ENCODE measurements at regions not wholly inside any gene's neighbourhood (a gene's known extent, or its start where the extent isn't known, plus 50 kb on each side); places are given as distances from the start of the nearest gene placed in this dataset.

GRCh38 chr21:35511696-35512162, 462.6 kb upstream of the RUNX1 start:
- Histone ChIP-seq H3K79me2 (ENCODE audit: control insufficient read depth, insufficient read depth, low read length) (no peaks in the 10 kb centered on the region), H3K27ac (ENCODE audit: insufficient read depth, low read depth, low read length) (no peak overlapping the region), H3K4me2 (ENCODE audit: insufficient read depth, low read length) (no peak overlapping the region), H3K9ac (replicated peaks; ENCODE audit: extremely low read depth, insufficient read depth, low read length) (no peak overlapping the region), H2AFZ (ENCODE audit: low read depth, low read length) (no peak overlapping the region), H3K4me1 (ENCODE audit: control insufficient read depth, extremely low read depth, insufficient read depth, low read length) (no peaks in the 10 kb centered on the region), H3K9me1 (replicated peaks; ENCODE audit: control insufficient read depth, extremely low read depth, insufficient read depth, low read length) (no peaks in the 10 kb centered on the region), H4K20me1 (replicated peaks; ENCODE audit: control insufficient read depth, extremely low read depth, insufficient read depth, low read length) (no peaks in the 10 kb centered on the region), H3K4me3 (replicated peaks in 1 of 3; ENCODE audit: insufficient read depth in 1 of 3, low read depth in 1 of 3, low read length in 3 of 3) (no peak overlapping the region), H3K36me3 (ENCODE audit: control insufficient read depth in 2 of 2, extremely low read depth in 1 of 2, insufficient read depth in 2 of 2, low read length in 2 of 2) (no peaks in the 10 kb centered on the region), H3K9me3 (replicated peaks; ENCODE audit: control insufficient read depth, insufficient read depth, low read length) (no peaks in the 10 kb centered on the region), H3K27me3 (ENCODE audit: control insufficient read depth in 2 of 2, insufficient read depth in 2 of 2, low read length in 2 of 2) (no peaks in the 10 kb centered on the region)
- dilution Hi-C loops (cut with MboI; ENCODE audit: extremely low pct_ligation_motif_present, low sequenced_read_pairs) (no loop called here), intact Hi-C loops (cut with micrococcal nuclease) (no loop called here)
- TF ChIP-seq POLR2AphosphoS5 (IDR thresholded peaks at IDR 0.05; ENCODE audit: insufficient read depth, low read depth, low read length): no peak
- no peak for TF ChIP-seq FOS (IDR thresholded peaks at IDR 0.05; ENCODE audit: borderline replicate concordance, insufficient read depth, low read length)
- TF ChIP-seq, protein P1, sequence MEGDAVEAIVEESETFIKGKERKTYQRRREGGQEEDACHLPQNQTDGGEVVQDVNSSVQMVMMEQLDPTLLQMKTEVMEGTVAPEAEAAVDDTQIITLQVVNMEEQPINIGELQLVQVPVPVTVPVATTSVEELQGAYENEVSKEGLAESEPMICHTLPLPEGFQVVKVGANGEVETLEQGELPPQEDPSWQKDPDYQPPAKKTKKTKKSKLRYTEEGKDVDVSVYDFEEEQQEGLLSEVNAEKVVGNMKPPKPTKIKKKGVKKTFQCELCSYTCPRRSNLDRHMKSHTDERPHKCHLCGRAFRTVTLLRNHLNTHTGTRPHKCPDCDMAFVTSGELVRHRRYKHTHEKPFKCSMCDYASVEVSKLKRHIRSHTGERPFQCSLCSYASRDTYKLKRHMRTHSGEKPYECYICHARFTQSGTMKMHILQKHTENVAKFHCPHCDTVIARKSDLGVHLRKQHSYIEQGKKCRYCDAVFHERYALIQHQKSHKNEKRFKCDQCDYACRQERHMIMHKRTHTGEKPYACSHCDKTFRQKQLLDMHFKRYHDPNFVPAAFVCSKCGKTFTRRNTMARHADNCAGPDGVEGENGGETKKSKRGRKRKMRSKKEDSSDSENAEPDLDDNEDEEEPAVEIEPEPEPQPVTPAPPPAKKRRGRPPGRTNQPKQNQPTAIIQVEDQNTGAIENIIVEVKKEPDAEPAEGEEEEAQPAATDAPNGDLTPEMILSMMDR (IDR thresholded peaks at IDR 0.05; ENCODE audit: extremely low read depth in 1 of 2, insufficient read depth in 1 of 2, low read depth in 1 of 2, low read length in 2 of 2): no peak
- no peak for TF ChIP-seq POLR2A (IDR thresholded peaks at IDR 0.05; ENCODE audit: low read depth, low read length)
- TF ChIP-seq MYC (IDR thresholded peaks at IDR 0.05; ENCODE audit: low read depth, low read length): no peak
- no peak for TF ChIP-seq JUN (IDR thresholded peaks at IDR 0.05; ENCODE audit: borderline replicate concordance, insufficient read depth, insufficient read length, low read depth)
- no peak for TF ChIP-seq GATA2 (IDR thresholded peaks at IDR 0.05; ENCODE audit: insufficient read depth, insufficient read length, low read depth, low read length)
- no peak for TF ChIP-seq EZH2 (IDR thresholded peaks at IDR 0.05; ENCODE audit: borderline replicate concordance, low read depth, low read length, severe bottlenecking)
- TF ChIP-seq, protein P2, sequence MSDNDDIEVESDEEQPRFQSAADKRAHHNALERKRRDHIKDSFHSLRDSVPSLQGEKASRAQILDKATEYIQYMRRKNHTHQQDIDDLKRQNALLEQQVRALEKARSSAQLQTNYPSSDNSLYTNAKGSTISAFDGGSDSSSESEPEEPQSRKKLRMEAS (IDR thresholded peaks at IDR 0.05; ENCODE audit: insufficient read depth, insufficient read length): no peak
- no TSS peak for BruUV-seq (replicated peaks)
- POLR2A ChIA-PET: no interaction called here
- no peak for FAIRE-seq
- no peak for DNase-seq (ENCODE audit: low read depth, low spot score)
- CTCF ChIA-PET: interaction anchor here (1.2 kb wide), 1 partner anchor 37 kb away, joined by 3 read pairs; no protein-coding TSS in a partner anchor

Measured in endothelial cell of umbilical vein (primary cell).